ENCODE measurements at regions not wholly inside any gene's neighbourhood (a gene's known extent, or its start where the extent isn't known, plus 50 kb on each side); places are given as distances from the start of the nearest gene placed in this dataset.

GRCh38 chr16:49944221-49944620 is 80.8 kb upstream of the CNEP1R1 start:
- Histone ChIP-seq H3K4me2 (no peak overlapping the region), H3K27ac (ENCODE audit: low read depth) (no peak overlapping the region), H3K79me2 (replicated peaks; ENCODE audit: insufficient read depth) (no peaks in the 10 kb centered on the region), H4K20me1 (replicated peaks; ENCODE audit: insufficient read depth) (no peaks in the 10 kb centered on the region), H3K36me3 (ENCODE audit: insufficient read depth) (no peaks in the 10 kb centered on the region), H3F3A (replicated peaks; ENCODE audit: low read depth) (no peaks in the 10 kb centered on the region), H3K4me1 (ENCODE audit: insufficient read depth) (no peaks in the 10 kb centered on the region), H3K27me3 (ENCODE audit: insufficient read depth) (no peaks in the 10 kb centered on the region), H3K4me3 (no peak overlapping the region), H3K9me2 (ENCODE audit: insufficient read depth) (no peaks in the 10 kb centered on the region), H2AFZ (no peak overlapping the region)
- Mint-ChIP-seq H3K4me1 (no peaks in the 10 kb centered on the region), H3K36me3 (ENCODE audit: low read depth) (no peaks in the 10 kb centered on the region), H3K27me3 (ENCODE audit: insufficient read depth, low read depth, poor library complexity) (peaks cover 7% of the 10 kb centered on the region), H3K4me3 (no peak overlapping the region), H3K9me3 (no peaks in the 10 kb centered on the region), H3K27ac (no peak overlapping the region)
- TF ChIP-seq JUNB (IDR thresholded peaks at IDR 0.05; ENCODE audit: unreplicated experiment) (no peak), CTCF (conservative IDR thresholded peaks at IDR 0.05; ENCODE audit: low read depth in 2 of 2) (no peak), NANOG (IDR thresholded peaks at IDR 0.05; ENCODE audit: borderline replicate concordance) (no peak), EZH2phosphoT487 (IDR thresholded peaks at IDR 0.05; ENCODE audit: unreplicated experiment) (no peak), CREB1 (CRISPR knock-in tag; IDR thresholded peaks at IDR 0.05; ENCODE audit: low read depth) (no peak), STAT1 (IDR thresholded peaks at IDR 0.05; ENCODE audit: unreplicated experiment) (no peak), POLR2AphosphoS5 (IDR thresholded peaks at IDR 0.05; ENCODE audit: low read depth) (no peak), ZNF462 (CRISPR knock-in tag; IDR thresholded peaks at IDR 0.05) (no peak), EZH2 (IDR thresholded peaks at IDR 0.05; ENCODE audit: low read depth, unreplicated experiment) (no peak), REST (IDR thresholded peaks at IDR 0.05; ENCODE audit: unreplicated experiment) (no peak), ZNF114 (CRISPR knock-in tag; IDR thresholded peaks at IDR 0.05) (no peak), ETS1 (IDR thresholded peaks at IDR 0.05) (no peak), ZNF331 (CRISPR knock-in tag; IDR thresholded peaks at IDR 0.05; ENCODE audit: low read depth) (no peak)
- DNase-seq (ENCODE audit: low spot score): no peak
- no peak for ATAC-seq

Measured in GM23338 (cell line).